Endothelial cell (in vitro differentiated cells): ENCODE measurements at regions not wholly inside any gene's neighbourhood (a gene's known extent, or its start where the extent isn't known, plus 50 kb on each side); places are given as distances from the start of the nearest gene placed in this dataset.
A peak's percentile ranks its signal among the peaks of the same experiment; 100 is the strongest.

ENCODE experiments used
- DNase-seq: peaks from one replicate; pipeline ENCODE4 v3.0.0; 2021; ENCODE audit warnings: low spot score
- H3K27ac Mint-ChIP-seq: one replicate; pipeline ENCODE4 v1.8.0; 2021; ENCODE audit warnings: mixed read lengths, inconsistent platforms; ENCODE audit not compliant: unreplicated experiment
- H3K27me3 Mint-ChIP-seq: one replicate; pipeline ENCODE4 v1.8.0; 2021; ENCODE audit warnings: mild to moderate bottlenecking, moderate library complexity, mixed read lengths, inconsistent platforms; ENCODE audit not compliant: unreplicated experiment
- H3K36me3 Mint-ChIP-seq: one replicate; pipeline ENCODE4 v1.8.0; 2021; ENCODE audit warnings: mild to moderate bottlenecking, low read depth, mixed read lengths, inconsistent platforms; ENCODE audit not compliant: unreplicated experiment
- H3K4me1 Mint-ChIP-seq: one replicate; pipeline ENCODE4 v1.8.0; 2021; ENCODE audit warnings: mild to moderate bottlenecking, mixed read lengths, inconsistent platforms; ENCODE audit not compliant: unreplicated experiment
- H3K4me3 Mint-ChIP-seq: one replicate; pipeline ENCODE4 v1.8.0; 2021; ENCODE audit warnings: mild to moderate bottlenecking, mixed read lengths, inconsistent platforms; ENCODE audit not compliant: unreplicated experiment
- H3K9me3 Mint-ChIP-seq: one replicate; pipeline ENCODE4 v1.8.0; 2021; ENCODE audit warnings: mixed read lengths, inconsistent platforms; ENCODE audit not compliant: unreplicated experiment
- TF ChIP-seq, protein P1 (sequence below): fragments of 200-600 bp; sonication (generic); IDR thresholded peaks from one replicate; pipeline ENCODE4 v1.5.0; 2021; ENCODE audit warnings: antibody characterized with exemption; ENCODE audit not compliant: unreplicated experiment

DNA sequence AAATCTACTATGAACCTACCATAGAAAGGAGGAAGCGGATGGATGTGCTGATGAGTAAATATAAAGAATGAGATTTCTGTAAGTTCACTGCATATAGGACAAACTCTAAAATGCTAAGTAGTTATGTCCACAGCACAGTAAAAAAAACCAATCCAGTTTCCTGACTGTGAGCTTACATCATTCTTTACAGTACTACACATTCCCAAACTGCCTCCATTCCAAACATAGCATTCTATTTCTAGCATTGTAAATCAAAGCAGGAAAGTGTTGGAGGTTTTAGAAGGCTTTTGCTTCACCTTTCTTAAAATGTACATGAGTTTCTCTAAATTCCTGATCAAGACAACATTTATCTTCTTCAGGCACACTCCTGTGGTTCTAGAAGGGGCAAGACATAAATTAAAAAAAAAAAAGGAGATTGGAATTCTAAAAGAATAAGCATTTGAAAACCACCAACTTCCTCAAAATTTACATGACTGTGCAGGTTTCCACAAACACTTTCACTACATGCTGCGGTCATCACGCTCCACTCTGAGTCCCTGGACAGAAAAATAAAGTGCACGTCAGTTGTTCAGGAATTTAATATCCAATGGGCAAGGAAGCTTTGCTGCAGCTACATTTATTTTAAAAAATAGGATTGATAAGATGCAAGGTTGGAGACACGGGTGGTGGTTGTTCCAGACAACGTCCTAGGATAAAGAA, 297.6 kb upstream of the STS start:
- TF ChIP-seq, protein P1, sequence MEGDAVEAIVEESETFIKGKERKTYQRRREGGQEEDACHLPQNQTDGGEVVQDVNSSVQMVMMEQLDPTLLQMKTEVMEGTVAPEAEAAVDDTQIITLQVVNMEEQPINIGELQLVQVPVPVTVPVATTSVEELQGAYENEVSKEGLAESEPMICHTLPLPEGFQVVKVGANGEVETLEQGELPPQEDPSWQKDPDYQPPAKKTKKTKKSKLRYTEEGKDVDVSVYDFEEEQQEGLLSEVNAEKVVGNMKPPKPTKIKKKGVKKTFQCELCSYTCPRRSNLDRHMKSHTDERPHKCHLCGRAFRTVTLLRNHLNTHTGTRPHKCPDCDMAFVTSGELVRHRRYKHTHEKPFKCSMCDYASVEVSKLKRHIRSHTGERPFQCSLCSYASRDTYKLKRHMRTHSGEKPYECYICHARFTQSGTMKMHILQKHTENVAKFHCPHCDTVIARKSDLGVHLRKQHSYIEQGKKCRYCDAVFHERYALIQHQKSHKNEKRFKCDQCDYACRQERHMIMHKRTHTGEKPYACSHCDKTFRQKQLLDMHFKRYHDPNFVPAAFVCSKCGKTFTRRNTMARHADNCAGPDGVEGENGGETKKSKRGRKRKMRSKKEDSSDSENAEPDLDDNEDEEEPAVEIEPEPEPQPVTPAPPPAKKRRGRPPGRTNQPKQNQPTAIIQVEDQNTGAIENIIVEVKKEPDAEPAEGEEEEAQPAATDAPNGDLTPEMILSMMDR, result no peak
- Mint-ChIP-seq H3K4me1 (no peaks in the 10 kb centered on the region), H3K27me3 (no peaks in the 10 kb centered on the region), H3K9me3 (no peaks in the 10 kb centered on the region), H3K4me3 (no peak overlapping the region), H3K27ac (no peak overlapping the region), H3K36me3 (peaks cover 3% of the 10 kb centered on the region)
- no peak for DNase-seq

DNA sequence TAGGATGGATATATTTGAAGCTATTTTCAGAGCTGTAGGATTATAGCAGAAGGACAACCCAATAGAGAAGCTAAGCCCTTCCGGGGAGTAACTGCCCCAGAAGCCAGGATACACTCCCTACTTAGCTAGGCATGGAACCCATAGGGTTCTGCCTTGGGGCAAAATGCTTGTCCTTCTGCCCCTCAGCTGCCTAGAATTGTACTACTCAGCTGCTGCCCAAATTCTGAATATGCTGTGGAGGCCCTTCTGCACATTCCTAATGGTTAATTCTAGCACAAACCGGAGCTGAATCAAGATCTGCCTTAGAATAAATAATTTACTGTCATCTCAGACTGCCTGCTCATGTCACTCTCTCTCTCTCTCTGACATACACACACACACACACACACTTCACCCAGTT, 297.7 kb upstream of the VCX3A start:
- no peaks in the 10 kb centered on the region for H3K27me3 Mint-ChIP-seq
- H3K36me3 Mint-ChIP-seq, result no peaks in the 10 kb centered on the region
- DNase-seq, result no peak
- no peaks in the 10 kb centered on the region for H3K9me3 Mint-ChIP-seq
- H3K27ac Mint-ChIP-seq, result no peak overlapping the region
- no peak overlapping the region for H3K4me3 Mint-ChIP-seq
- no peaks in the 10 kb centered on the region for H3K4me1 Mint-ChIP-seq
- TF ChIP-seq, protein P1, result no peak

DNA sequence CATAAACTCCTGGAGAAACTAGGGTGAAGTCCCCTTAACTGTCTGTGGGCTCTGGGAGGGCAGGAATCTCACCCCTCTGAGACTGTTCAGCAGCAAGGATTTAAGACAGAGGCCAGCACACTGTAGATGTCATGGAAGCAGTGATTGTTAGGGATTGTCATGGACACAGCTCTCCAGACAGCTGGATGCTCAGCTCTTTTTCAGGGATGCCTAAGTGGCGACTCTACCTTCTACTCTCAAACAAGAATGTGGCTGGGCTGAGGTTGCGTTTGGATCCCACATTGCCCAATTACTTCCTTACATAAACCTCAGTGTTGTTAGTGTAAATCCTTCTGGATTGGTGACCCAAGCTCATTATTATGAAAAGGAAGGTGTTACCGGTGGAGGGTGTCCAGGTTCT, 291.9 kb upstream of the VCX3A start:
- DNase-seq, result no peak
- no peaks in the 10 kb centered on the region for H3K9me3 Mint-ChIP-seq
- H3K36me3 Mint-ChIP-seq, result no peaks in the 10 kb centered on the region
- H3K27ac Mint-ChIP-seq, result no peak overlapping the region
- no peaks in the 10 kb centered on the region for H3K4me1 Mint-ChIP-seq
- no peak overlapping the region for H3K4me3 Mint-ChIP-seq
- H3K27me3 Mint-ChIP-seq, result no peaks in the 10 kb centered on the region
- TF ChIP-seq, protein P1, result no peak

DNA sequence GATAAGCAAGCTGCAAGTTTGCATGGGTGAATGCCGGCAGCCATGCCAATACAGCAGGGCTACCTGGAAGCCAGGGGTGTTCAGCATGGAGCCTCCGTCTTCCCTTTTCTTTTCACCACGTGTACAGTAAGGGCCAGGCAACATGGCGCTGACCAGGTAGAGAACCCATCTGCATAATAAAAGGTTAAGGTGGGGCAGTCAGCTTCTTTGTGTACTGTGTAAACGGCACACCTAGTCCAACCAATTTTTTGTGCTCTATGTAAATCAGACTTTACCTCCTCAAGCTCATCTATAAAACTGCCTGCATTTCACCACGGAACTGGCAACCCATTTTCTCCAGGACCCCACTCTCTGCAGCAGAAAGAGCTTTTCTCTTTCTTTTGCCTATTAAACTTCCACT, 286.8 kb upstream of the VCX3A start:
- TF ChIP-seq, protein P1, result no peak
- Mint-ChIP-seq H3K27me3 (no peaks in the 10 kb centered on the region), H3K4me1 (no peaks in the 10 kb centered on the region), H3K4me3 (no peak overlapping the region), H3K27ac (no peak overlapping the region), H3K9me3 (no peaks in the 10 kb centered on the region), H3K36me3 (no peaks in the 10 kb centered on the region)
- no peak for DNase-seq

DNA sequence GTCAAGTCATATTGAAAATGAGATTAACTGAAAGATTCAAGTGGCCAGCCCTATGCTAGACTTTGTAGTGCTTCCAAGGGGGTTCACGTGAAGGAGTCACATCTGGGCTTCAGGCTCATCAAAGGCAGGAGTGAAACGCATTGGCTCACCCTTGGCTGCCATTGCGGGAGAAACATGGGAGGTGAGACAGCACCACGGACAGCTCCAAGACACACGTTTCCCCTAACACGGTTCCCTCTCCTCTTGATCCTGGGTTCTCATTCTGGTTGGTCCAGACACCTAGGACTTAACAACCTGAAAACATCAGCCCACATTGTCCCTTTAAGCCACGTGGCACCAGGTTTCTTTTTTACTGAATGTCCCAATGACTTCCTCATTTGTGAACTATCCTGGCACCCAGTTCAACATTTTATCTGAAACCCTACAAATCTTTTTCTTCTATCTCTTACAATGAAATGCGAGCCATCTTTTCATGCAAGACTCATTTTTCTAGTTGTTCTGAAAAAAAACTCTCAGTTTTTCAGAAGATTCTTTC, 279.0 kb upstream of the VCX3A start:
- Mint-ChIP-seq H3K27me3 (no peaks in the 10 kb centered on the region), H3K36me3 (no peaks in the 10 kb centered on the region), H3K4me1 (no peaks in the 10 kb centered on the region), H3K9me3 (no peaks in the 10 kb centered on the region), H3K4me3 (no peak overlapping the region), H3K27ac (no peak overlapping the region)
- peak; percentile 3 for DNase-seq
- TF ChIP-seq, protein P1, result no peak
